SK-N-SH (cell line): ENCODE measurements at regions not wholly inside any gene's neighbourhood (a gene's known extent, or its start where the extent isn't known, plus 50 kb on each side); places are given as distances from the start of the nearest gene placed in this dataset.
"Not testable (repeated sequence)": the region's sequence is repeated elsewhere in the genome, so short reads cannot be mapped to it uniquely, and the experiment has no call there.

Experiments
- CHD2 ChIP-seq: fragments of 150-350 bp; IDR thresholded peaks from 2 replicates; pipeline ENCODE4 v1.6.1; 2018; ENCODE audit warnings: low read length; ENCODE audit not compliant: partially characterized antibody
- ELF1 ChIP-seq: IDR thresholded peaks from 2 replicates; pipeline ENCODE4 v1.4.0; 2012
- EP300 ChIP-seq, 2 experiments: IDR thresholded peaks; 2 replicates each; pipeline versions ENCODE4 v1.4.0 to v1.6.1; 2012; ENCODE audit warnings: borderline replicate concordance in 1 of 2, low read depth in 1 of 2, low read length in 1 of 2
- JUND ChIP-seq: IDR thresholded peaks from 2 replicates; pipeline ENCODE4 v1.4.0; 2012
- MXI1 ChIP-seq: IDR thresholded peaks from 2 replicates; pipeline ENCODE4 v1.6.1; 2012; ENCODE audit warnings: mild to moderate bottlenecking, low read depth, low read length, improper control_type of control experiment
- POLR2AphosphoS5 ChIP-seq: IDR thresholded peaks from 2 replicates; pipeline ENCODE4 v1.6.1; 2012; ENCODE audit warnings: low read depth, low read length
- RXRA ChIP-seq: IDR thresholded peaks from 2 replicates; pipeline ENCODE4 v1.4.0; 2012; ENCODE audit warnings: low read depth, mild to moderate bottlenecking, borderline replicate concordance
- SIN3A ChIP-seq: IDR thresholded peaks from 2 replicates; pipeline ENCODE4 v1.6.1; 2012; ENCODE audit warnings: low read depth, mild to moderate bottlenecking, low read length, moderate library complexity, borderline replicate concordance
- TF ChIP-seq, protein P1 (sequence below): IDR thresholded peaks from 2 replicates; pipeline ENCODE4 v1.6.1; 2012; ENCODE audit warnings: mild to moderate bottlenecking, low read depth, low read length, moderate library complexity
- TF ChIP-seq, protein P2 (sequence below): fragments of 200-600 bp; sonication (generic); IDR thresholded peaks from 2 replicates; pipeline ENCODE4 v1.6.1; 2017; ENCODE audit warnings: antibody characterized with exemption, mild to moderate bottlenecking, moderate library complexity
- TF ChIP-seq, protein P3 (sequence below): IDR thresholded peaks from 2 replicates; pipeline ENCODE4 v1.4.0; 2012; ENCODE audit warnings: low read depth, borderline replicate concordance
- TF ChIP-seq, protein P4 (sequence below): fragments of 150-350 bp; IDR thresholded peaks from 2 replicates; pipeline ENCODE4 v1.6.1; 2017; ENCODE audit warnings: antibody characterized with exemption, low read length, low read depth, borderline replicate concordance

DNA sequence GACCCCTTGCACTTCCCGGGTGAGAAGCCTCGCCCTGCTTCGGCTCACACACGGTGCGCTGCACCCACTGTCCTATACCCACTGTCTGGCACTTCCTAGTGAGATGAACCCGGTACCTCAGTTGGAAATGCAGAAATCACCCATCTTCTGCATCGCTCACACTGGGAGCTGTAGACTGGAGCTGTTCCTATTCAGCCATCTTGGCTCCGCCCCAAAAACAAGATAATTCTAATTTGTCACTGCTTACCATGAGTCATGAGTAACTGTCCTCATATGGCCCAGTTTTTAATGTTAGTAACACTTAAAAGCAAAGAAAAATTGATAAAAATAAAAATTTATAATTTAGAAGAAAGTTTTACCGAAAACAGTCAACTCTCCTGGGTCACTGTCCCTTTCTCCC is 283.3 kb upstream of the COBL start:
- TF ChIP-seq MXI1; EP300 (IDR thresholded peaks at IDR 0.05; ENCODE audit: borderline replicate concordance in 1 of 2, low read depth in 1 of 2, low read length in 1 of 2); CHD2; SIN3A; ELF1; RXRA; JUND; POLR2AphosphoS5: not testable (repeated sequence)
- TF ChIP-seq, protein P1, sequence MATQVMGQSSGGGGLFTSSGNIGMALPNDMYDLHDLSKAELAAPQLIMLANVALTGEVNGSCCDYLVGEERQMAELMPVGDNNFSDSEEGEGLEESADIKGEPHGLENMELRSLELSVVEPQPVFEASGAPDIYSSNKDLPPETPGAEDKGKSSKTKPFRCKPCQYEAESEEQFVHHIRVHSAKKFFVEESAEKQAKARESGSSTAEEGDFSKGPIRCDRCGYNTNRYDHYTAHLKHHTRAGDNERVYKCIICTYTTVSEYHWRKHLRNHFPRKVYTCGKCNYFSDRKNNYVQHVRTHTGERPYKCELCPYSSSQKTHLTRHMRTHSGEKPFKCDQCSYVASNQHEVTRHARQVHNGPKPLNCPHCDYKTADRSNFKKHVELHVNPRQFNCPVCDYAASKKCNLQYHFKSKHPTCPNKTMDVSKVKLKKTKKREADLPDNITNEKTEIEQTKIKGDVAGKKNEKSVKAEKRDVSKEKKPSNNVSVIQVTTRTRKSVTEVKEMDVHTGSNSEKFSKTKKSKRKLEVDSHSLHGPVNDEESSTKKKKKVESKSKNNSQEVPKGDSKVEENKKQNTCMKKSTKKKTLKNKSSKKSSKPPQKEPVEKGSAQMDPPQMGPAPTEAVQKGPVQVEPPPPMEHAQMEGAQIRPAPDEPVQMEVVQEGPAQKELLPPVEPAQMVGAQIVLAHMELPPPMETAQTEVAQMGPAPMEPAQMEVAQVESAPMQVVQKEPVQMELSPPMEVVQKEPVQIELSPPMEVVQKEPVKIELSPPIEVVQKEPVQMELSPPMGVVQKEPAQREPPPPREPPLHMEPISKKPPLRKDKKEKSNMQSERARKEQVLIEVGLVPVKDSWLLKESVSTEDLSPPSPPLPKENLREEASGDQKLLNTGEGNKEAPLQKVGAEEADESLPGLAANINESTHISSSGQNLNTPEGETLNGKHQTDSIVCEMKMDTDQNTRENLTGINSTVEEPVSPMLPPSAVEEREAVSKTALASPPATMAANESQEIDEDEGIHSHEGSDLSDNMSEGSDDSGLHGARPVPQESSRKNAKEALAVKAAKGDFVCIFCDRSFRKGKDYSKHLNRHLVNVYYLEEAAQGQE, result not testable (repeated sequence)
- TF ChIP-seq, protein P2, sequence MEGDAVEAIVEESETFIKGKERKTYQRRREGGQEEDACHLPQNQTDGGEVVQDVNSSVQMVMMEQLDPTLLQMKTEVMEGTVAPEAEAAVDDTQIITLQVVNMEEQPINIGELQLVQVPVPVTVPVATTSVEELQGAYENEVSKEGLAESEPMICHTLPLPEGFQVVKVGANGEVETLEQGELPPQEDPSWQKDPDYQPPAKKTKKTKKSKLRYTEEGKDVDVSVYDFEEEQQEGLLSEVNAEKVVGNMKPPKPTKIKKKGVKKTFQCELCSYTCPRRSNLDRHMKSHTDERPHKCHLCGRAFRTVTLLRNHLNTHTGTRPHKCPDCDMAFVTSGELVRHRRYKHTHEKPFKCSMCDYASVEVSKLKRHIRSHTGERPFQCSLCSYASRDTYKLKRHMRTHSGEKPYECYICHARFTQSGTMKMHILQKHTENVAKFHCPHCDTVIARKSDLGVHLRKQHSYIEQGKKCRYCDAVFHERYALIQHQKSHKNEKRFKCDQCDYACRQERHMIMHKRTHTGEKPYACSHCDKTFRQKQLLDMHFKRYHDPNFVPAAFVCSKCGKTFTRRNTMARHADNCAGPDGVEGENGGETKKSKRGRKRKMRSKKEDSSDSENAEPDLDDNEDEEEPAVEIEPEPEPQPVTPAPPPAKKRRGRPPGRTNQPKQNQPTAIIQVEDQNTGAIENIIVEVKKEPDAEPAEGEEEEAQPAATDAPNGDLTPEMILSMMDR, result not testable (repeated sequence)
- TF ChIP-seq, protein P3, sequence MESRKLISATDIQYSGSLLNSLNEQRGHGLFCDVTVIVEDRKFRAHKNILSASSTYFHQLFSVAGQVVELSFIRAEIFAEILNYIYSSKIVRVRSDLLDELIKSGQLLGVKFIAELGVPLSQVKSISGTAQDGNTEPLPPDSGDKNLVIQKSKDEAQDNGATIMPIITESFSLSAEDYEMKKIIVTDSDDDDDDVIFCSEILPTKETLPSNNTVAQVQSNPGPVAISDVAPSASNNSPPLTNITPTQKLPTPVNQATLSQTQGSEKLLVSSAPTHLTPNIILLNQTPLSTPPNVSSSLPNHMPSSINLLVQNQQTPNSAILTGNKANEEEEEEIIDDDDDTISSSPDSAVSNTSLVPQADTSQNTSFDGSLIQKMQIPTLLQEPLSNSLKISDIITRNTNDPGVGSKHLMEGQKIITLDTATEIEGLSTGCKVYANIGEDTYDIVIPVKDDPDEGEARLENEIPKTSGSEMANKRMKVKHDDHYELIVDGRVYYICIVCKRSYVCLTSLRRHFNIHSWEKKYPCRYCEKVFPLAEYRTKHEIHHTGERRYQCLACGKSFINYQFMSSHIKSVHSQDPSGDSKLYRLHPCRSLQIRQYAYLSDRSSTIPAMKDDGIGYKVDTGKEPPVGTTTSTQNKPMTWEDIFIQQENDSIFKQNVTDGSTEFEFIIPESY, result not testable (repeated sequence)
- TF ChIP-seq, protein P4, sequence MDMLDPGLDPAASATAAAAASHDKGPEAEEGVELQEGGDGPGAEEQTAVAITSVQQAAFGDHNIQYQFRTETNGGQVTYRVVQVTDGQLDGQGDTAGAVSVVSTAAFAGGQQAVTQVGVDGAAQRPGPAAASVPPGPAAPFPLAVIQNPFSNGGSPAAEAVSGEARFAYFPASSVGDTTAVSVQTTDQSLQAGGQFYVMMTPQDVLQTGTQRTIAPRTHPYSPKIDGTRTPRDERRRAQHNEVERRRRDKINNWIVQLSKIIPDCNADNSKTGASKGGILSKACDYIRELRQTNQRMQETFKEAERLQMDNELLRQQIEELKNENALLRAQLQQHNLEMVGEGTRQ, result not testable (repeated sequence)
